ENCODE measurements at regions not wholly inside any gene's neighbourhood (a gene's known extent, or its start where the extent isn't known, plus 50 kb on each side); places are given as distances from the start of the nearest gene placed in this dataset.

GRCh38 chr4:165553221-165553810, 174.5 kb downstream of the CPE start:
- TF ChIP-seq POLR2AphosphoS5 (IDR thresholded peaks at IDR 0.05; ENCODE audit: borderline replicate concordance, low read depth, low read length) (no peak), EZH2 (IDR thresholded peaks at IDR 0.05) (no peak)
